AG04450 (cell line): ENCODE measurements at regions not wholly inside any gene's neighbourhood (a gene's known extent, or its start where the extent isn't known, plus 50 kb on each side); places are given as distances from the start of the nearest gene placed in this dataset.

Experiments
- CTCF ChIA-PET: fragments of 300-600, 350-600 bp; formaldehyde crosslinking; extraction: SDS; loops from one replicate; lab custom pipeline; 2022; ENCODE audit warnings: antibody characterized with exemption, inconsistent platforms; lab: Charles Lee
- POLR2A ChIA-PET: fragments of 350-600 bp; formaldehyde crosslinking; extraction: SDS; loops from one replicate; lab custom pipeline; 2021; ENCODE audit warnings: antibody characterized with exemption, inconsistent platforms; lab: Yijun Ruan, JAX
- DNase-seq: peaks from one replicate; pipeline ENCODE4 v3.0.0-alpha.2; 2011; ENCODE audit warnings: low read depth, low spot score
- H3K27ac ChIP-seq: one replicate; pipeline ENCODE4 v1.5.1; 2012; ENCODE audit warnings: low read depth, low read length, control low read depth
- H3K27me3 ChIP-seq: one replicate; pipeline ENCODE4 v1.6.0; 2012; ENCODE audit warnings: low read length; ENCODE audit not compliant: control insufficient read depth, insufficient read depth
- H3K4me3 ChIP-seq: 2 replicates; pipeline ENCODE4 v1.5.1; 2011; ENCODE audit warnings: mild to moderate bottlenecking, low read depth, low read length, control low read depth
- H3K9me3 ChIP-seq: 2 replicates; pipeline ENCODE4 v1.5.1; 2012; ENCODE audit warnings: low read length; ENCODE audit not compliant: control insufficient read depth, insufficient read depth
- CTCF ChIP-seq: IDR thresholded peaks from 2 replicates; pipeline ENCODE4 v1.5.1; 2011; ENCODE audit warnings: low read depth, low read length, control low read depth, inconsistent platforms

GRCh38 chr1:82801176-82801575 is 1000.4 kb downstream of the ADGRL2 start:
- no peak for TF ChIP-seq CTCF
- CTCF ChIA-PET = no interaction called here

GRCh38 chr1:82800721-82801120 is 1000.0 kb downstream of the ADGRL2 start:
- Histone ChIP-seq H3K9me3 (no peaks in the 10 kb centered on the region), H3K4me3 (no peak overlapping the region), H3K27me3 (no peaks in the 10 kb centered on the region), H3K27ac (no peak overlapping the region)
- CTCF ChIA-PET = no interaction called here
- POLR2A ChIA-PET = no interaction called here
- no peak for TF ChIP-seq CTCF
- no peak for DNase-seq

More at GRCh38 chr1:82801176-82801575, 1000.4 kb downstream of the ADGRL2 start:
- H3K27ac ChIP-seq = no peak overlapping the region
- no peak overlapping the region for H3K4me3 ChIP-seq
- no peaks in the 10 kb centered on the region for H3K9me3 ChIP-seq
- no peak for DNase-seq
- no peaks in the 10 kb centered on the region for H3K27me3 ChIP-seq
- POLR2A ChIA-PET = no interaction called here

GRCh38 chr1:82799261-82799660 is 998.5 kb downstream of the ADGRL2 start:
- CTCF ChIA-PET = no interaction called here
- Histone ChIP-seq H3K4me3 (no peak overlapping the region), H3K27ac (no peak overlapping the region), H3K9me3 (no peaks in the 10 kb centered on the region), H3K27me3 (no peaks in the 10 kb centered on the region)
- no peak for DNase-seq
- TF ChIP-seq CTCF = no peak
- POLR2A ChIA-PET = no interaction called here

- no peak for DNase-seq
- no peak for TF ChIP-seq CTCF
- Histone ChIP-seq H3K27ac (no peak overlapping the region), H3K9me3 (peaks cover 3% of the 10 kb centered on the region), H3K27me3 (no peaks in the 10 kb centered on the region), H3K4me3 (no peak overlapping the region)
- ChIA-PET CTCF (no interaction called here), POLR2A (no interaction called here)
Measured at GRCh38 chr1:82795508-82796149, 994.9 kb downstream of the ADGRL2 start.

- peaks cover 3% of the 10 kb centered on the region for H3K9me3 ChIP-seq
- no peak overlapping the region for H3K4me3 ChIP-seq
- DNase-seq = no peak
- no peak overlapping the region for H3K27ac ChIP-seq
- ChIA-PET CTCF (no interaction called here), POLR2A (no interaction called here)
- TF ChIP-seq CTCF = no peak
- no peaks in the 10 kb centered on the region for H3K27me3 ChIP-seq
Measured at GRCh38 chr1:82792151-82792550, 991.4 kb downstream of the ADGRL2 start.
